SW480 (cell line): ENCODE measurements at regions not wholly inside any gene's neighbourhood (a gene's known extent, or its start where the extent isn't known, plus 50 kb on each side); places are given as distances from the start of the nearest gene placed in this dataset.
A peak's percentile ranks its signal among the peaks of the same experiment; 100 is the strongest.
"Not testable (repeated sequence)": the region's sequence is repeated elsewhere in the genome, so short reads cannot be mapped to it uniquely, and the experiment has no call there.

Experiments used
- DNase-seq: peaks from one replicate; pipeline ENCODE4 v3.0.0-alpha.2; 2016; ENCODE audit warnings: low spot score

GRCh38 chr16:29234536-29235275 is 171.8 kb downstream of the NPIPB11 start:
- DNase-seq, result not testable (repeated sequence)

GRCh38 chr16:29233705-29234404 is 172.7 kb downstream of the NPIPB11 start:
- not testable (repeated sequence) for DNase-seq

GRCh38 chr16:29232811-29233704 is 173.5 kb downstream of the NPIPB11 start:
- DNase-seq, result no peak

GRCh38 chr16:29232160-29232705 is 174.3 kb downstream of the NPIPB11 start:
- DNase-seq, result not testable (repeated sequence)

DNA sequence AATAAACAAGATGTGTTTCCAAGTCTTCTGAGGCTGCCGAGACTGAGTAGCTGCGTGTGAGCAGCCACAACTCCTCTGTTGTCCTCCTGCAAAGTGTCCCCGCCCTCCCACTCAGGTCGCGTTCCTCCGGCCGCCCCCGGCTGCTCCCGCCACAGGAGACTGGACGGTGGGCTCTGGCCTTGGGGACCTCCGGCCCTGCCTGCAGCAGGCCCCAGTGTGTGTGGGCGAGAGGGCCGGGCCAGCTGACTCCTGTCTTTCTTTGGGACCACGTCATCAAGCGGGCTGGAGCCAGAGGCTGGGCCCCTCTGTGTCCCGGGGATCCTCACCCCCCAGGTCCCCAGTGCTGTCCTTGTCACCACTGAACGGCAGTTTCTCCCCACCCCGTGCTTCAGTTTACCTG is 175.3 kb downstream of the NPIPB11 start:
- DNase-seq, result no peak

- DNase-seq, result no peak
These were observed 175.8 kb downstream of the NPIPB11 start for GRCh38 chr16:29230671-29231096.

DNA sequence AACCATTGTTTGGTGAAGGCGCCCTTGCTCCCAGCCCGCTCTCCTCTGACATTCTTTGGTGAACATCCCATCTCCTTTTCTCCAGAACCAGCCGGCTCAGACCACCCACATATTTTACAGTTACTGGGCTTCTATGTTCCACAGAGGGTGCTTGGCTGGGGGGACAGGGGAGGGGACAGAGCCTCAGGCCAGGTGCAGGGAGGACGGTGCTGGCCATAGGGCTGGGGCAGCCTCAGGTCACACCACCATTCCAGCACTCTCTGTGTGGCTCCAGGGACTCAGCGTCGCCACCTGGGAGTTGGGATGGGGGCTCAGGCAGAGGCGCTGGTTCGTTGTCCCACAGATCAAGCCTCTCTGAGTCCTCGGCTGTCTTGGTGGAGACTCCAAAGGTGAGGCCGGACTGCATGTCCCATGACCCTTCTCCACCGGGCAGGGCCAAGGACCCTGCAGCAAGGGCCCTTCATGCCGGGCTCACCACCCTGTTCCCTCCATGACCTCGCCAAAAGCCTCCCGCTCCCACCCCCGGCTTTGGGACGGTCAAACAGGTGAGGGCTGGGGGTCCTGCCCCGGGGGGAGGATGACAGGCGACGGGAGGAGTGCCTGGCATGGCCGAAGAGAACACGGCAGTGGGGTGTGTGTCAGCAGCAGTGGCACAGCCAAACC is 176.4 kb downstream of the NPIPB11 start:
- not testable (repeated sequence) for DNase-seq

DNA sequence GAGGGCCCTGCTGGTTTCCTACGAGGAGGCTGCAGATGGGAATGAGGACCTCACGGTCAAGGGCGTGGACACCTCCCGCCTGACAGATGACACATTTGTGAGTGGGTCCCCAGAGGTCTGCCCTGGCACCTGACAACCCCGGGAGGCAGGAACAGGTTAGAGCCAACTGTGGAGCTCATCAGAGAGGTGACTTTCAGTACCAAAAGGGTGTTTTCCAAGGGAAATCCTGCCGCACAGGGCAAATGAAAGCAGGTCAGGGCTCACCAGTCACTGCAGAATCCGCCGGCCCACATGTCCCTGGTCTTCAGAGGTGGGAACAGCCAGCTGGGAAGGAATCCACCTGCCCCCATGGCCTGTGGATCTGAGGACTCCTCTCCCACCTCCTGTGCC is 176.9 kb downstream of the NPIPB11 start:
- DNase-seq, result not testable (repeated sequence)

- not testable (repeated sequence) for DNase-seq
These were observed 177.6 kb downstream of the NPIPB11 start for GRCh38 chr16:29228664-29229611.

- DNase-seq, result peak; percentile 30
These were observed 178.5 kb downstream of the NPIPB11 start for GRCh38 chr16:29227751-29228663.

GRCh38 chr16:29226782-29227181 is 179.7 kb downstream of the NPIPB11 start:
- no peak for DNase-seq

DNA sequence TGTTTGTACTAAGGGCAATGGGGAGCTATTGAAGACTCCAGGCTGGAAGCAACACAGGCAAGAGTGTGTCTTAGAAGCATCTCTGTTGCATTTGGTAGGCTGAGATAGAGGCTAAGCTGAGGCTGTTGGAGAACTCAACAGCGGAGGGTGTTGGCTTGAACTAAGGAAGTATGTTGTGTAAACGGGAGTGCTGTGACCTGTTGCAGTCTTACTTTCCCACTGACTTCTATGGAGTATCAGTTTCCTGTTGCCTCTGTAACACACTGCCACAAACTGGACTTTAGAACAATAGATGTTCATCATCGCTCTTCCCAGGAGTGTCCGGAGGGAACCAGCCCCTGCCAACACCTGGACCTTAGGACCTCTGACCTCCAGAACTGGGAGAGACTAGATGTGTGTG is 181.8 kb downstream of the NPIPB11 start:
- not testable (repeated sequence) for DNase-seq

DNA sequence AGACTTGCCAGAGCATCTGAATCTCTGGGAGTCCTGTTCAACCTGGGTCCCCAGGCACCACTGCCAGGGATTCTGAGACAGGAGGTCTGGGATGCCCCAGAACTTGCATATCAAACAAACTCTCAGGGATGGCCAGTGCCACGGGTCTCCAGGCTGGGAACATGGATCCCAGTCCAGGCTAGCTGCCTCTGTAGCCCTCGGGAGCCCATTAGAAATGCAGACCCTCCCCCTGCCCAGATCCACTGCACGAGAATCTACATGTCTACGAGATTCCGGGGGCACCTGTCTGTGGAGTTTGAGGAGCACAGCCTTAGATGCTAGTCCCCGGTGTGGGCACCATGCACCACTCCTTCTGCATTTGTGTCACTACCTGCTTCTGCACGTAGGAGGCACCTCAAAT is 183.9 kb downstream of the NPIPB11 start:
- DNase-seq, result not testable (repeated sequence)

DNA sequence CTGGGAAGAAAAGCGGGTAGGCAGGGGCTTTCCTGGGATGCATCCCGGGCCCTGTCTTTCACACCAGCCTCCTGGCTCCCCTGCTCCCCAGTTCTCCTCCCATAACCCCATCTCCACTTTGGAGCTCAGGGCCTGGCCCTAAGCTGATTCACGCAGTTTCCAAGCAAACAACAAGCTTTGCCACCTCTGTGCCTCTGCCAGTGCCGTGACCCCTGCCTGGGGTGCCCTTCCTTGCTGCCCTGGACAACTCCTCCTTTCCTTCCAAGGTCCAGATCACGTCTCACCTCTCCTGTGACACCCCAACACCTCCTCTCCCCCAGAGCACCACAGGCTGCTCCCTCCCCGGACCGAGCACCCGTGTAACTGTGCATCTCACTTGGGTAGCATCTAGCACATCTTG is 184.5 kb downstream of the NPIPB11 start:
- DNase-seq, result not testable (repeated sequence)

- not testable (repeated sequence) for DNase-seq
These were observed 185.1 kb downstream of the NPIPB11 start for GRCh38 chr16:29221281-29221955.

- not testable (repeated sequence) for DNase-seq
These were observed 185.8 kb downstream of the NPIPB11 start for GRCh38 chr16:29220647-29221191.

- not testable (repeated sequence) for DNase-seq
These were observed 186.4 kb downstream of the NPIPB11 start for GRCh38 chr16:29219966-29220646.

DNA sequence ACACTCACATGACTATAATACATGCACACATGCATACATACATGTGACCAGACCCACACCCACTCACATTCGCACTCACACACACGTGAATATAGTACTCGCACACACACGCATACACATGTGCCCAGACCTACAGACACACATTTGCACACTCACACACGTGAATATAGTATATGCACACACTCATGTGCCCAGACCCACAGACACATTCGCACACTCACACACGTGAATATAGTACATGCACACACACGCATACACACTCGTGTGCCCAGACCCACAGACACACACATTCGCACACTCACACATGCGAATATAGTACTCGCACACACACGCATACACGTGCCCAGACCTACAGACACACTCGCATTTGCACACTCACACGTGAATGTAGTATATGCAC is 186.9 kb downstream of the NPIPB11 start:
- DNase-seq, result not testable (repeated sequence)
